Mucosa of rectum (tissue), 2 donors: ENCODE measurements at regions not wholly inside any gene's neighbourhood (a gene's known extent, or its start where the extent isn't known, plus 50 kb on each side); places are given as distances from the start of the nearest gene placed in this dataset.
A peak's percentile ranks its signal among the peaks of the same experiment; 100 is the strongest.

ENCODE experiments used
- H3K27ac ChIP-seq, 2 donors: one replicate each; pipeline ENCODE4 v1.7.0; 2013; ENCODE audit warnings: inconsistent platforms in 2 of 2, low read depth in 2 of 2, low read length in 2 of 2
- H3K27me3 ChIP-seq, 2 donors: one replicate each; pipeline ENCODE4 v1.7.0; 2013; ENCODE audit warnings: low read length in 2 of 2; ENCODE audit not compliant: control insufficient read depth in 2 of 2, insufficient read depth in 2 of 2
- H3K36me3 ChIP-seq, 2 donors: one replicate each; pipeline ENCODE4 v1.7.0; 2013; ENCODE audit warnings: low read length in 2 of 2; ENCODE audit not compliant: control insufficient read depth in 2 of 2, insufficient read depth in 2 of 2
- H3K4me1 ChIP-seq, 2 donors: one replicate each; pipeline ENCODE4 v1.7.0; 2013; ENCODE audit warnings: low read length in 2 of 2, mild to moderate bottlenecking in 1 of 2; ENCODE audit not compliant: control insufficient read depth in 2 of 2, insufficient read depth in 2 of 2
- H3K4me3 ChIP-seq, 2 donors: one replicate each; pipeline ENCODE4 v1.7.0; 2013; ENCODE audit warnings: low read length in 2 of 2
- H3K9ac ChIP-seq, 2 donors: one replicate each; pipeline ENCODE4 v1.7.0; 2013; ENCODE audit warnings: low read length in 2 of 2, low read depth in 1 of 2, mild to moderate bottlenecking in 1 of 2
- H3K9me3 ChIP-seq, 2 donors: one replicate each; pipeline ENCODE4 v1.7.0; 2013; ENCODE audit warnings: low read length in 2 of 2; ENCODE audit not compliant: control insufficient read depth in 2 of 2
- donor health status: healthy.
- donor health status: Normal muscosa, but diverticular disease.

- Histone ChIP-seq H3K4me3 (no peak overlapping the region), H3K27ac (peak overlapping the region in 1 of 2 donors; percentile 34), H3K4me1 (peaks cover 0 to 3% of the 10 kb centered on the region in 2 donors), H3K27me3 (no peaks in the 10 kb centered on the region), H3K9me3 (no peaks in the 10 kb centered on the region), H3K36me3 (no peaks in the 10 kb centered on the region), H3K9ac (no peak overlapping the region)
Observed at GRCh38 chr3:41102053-41102556, 97.2 kb upstream of the CTNNB1 start.

- Histone ChIP-seq H3K9ac (no peak overlapping the region), H3K4me3 (no peak overlapping the region), H3K4me1 (peaks cover 0 to 3% of the 10 kb centered on the region in 2 donors), H3K27ac (no peak overlapping the region), H3K36me3 (no peaks in the 10 kb centered on the region), H3K27me3 (no peaks in the 10 kb centered on the region), H3K9me3 (no peaks in the 10 kb centered on the region)
Observed at GRCh38 chr3:41102750-41103149, 96.6 kb upstream of the CTNNB1 start.

DNA sequence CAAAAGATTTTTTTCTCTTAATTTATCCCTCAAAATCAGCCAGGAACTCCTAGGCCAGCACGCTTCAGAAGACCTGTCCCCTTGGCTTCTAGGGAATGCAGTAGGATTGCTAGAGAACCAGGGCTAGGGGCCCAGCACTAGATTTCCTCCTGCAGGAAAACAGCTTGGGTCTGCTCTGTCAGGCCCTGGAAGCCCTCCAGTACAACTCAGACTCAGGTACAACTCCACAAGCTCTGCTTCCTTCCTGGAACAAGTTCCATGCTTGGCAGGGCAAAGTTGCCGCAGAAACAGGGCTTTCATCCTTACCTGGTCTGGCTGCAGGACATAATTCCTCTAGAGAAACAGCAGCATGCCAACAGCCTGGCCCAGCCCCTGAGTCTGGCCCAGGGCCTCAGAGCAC, 96.1 kb upstream of the CTNNB1 start:
- Histone ChIP-seq H3K9ac (no peak overlapping the region), H3K27ac (no peak overlapping the region), H3K4me3 (no peak overlapping the region), H3K4me1 (peaks cover 0 to 3% of the 10 kb centered on the region in 2 donors), H3K27me3 (no peaks in the 10 kb centered on the region), H3K36me3 (no peaks in the 10 kb centered on the region), H3K9me3 (no peaks in the 10 kb centered on the region)

- H3K4me3 ChIP-seq = no peak overlapping the region
- H3K27ac ChIP-seq = no peak overlapping the region
- no peaks in the 10 kb centered on the region for H3K27me3 ChIP-seq
- H3K4me1 ChIP-seq = peaks cover 0 to 3% of the 10 kb centered on the region in 2 donors
- no peak overlapping the region for H3K9ac ChIP-seq
- H3K36me3 ChIP-seq = no peaks in the 10 kb centered on the region
- H3K9me3 ChIP-seq = no peaks in the 10 kb centered on the region
Observed at GRCh38 chr3:41104147-41104546, 95.2 kb upstream of the CTNNB1 start.

DNA sequence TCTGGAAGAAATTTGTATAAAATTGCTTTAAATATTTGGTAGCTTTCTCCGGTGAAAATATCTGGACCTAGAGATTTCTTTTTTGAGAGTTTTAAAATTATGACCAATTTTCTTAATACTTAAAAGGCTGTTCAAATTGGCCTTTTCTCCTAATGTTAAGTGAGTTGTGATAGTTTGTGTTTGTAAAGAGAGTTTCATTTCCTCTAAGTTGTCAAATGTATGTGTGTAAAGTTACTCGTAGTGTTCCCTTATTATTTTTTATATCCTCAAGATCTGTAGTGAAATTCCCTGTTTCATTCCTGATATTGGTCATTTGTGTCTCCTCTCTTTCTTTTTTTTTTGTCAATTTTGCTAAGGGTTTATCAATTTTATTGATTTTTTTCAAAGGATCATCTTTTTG, 92.6 kb upstream of the CTNNB1 start:
- Histone ChIP-seq H3K9ac (no peak overlapping the region), H3K27me3 (no peaks in the 10 kb centered on the region), H3K9me3 (no peaks in the 10 kb centered on the region), H3K36me3 (no peaks in the 10 kb centered on the region), H3K4me1 (no peaks in the 10 kb centered on the region), H3K27ac (no peak overlapping the region), H3K4me3 (no peak overlapping the region)

- H3K4me3 ChIP-seq = no peak overlapping the region
- no peaks in the 10 kb centered on the region for H3K4me1 ChIP-seq
- H3K36me3 ChIP-seq = no peaks in the 10 kb centered on the region
- no peaks in the 10 kb centered on the region for H3K27me3 ChIP-seq
- no peaks in the 10 kb centered on the region for H3K9me3 ChIP-seq
- H3K27ac ChIP-seq = no peak overlapping the region
- no peak overlapping the region for H3K9ac ChIP-seq
Observed at GRCh38 chr3:41111011-41111410, 88.3 kb upstream of the CTNNB1 start.

- H3K9ac ChIP-seq = no peak overlapping the region
- H3K4me3 ChIP-seq = no peak overlapping the region
- H3K9me3 ChIP-seq = no peaks in the 10 kb centered on the region
- H3K27ac ChIP-seq = no peak overlapping the region
- H3K36me3 ChIP-seq = no peaks in the 10 kb centered on the region
- H3K27me3 ChIP-seq = no peaks in the 10 kb centered on the region
- H3K4me1 ChIP-seq = peaks cover 4 to 6% of the 10 kb centered on the region in 2 donors
Observed at GRCh38 chr3:41112466-41112865, 86.8 kb upstream of the CTNNB1 start.

GRCh38 chr3:41115069-41115468, 84.2 kb upstream of the CTNNB1 start:
- no peaks in the 10 kb centered on the region for H3K36me3 ChIP-seq
- H3K4me3 ChIP-seq = no peak overlapping the region
- H3K27me3 ChIP-seq = no peaks in the 10 kb centered on the region
- H3K9me3 ChIP-seq = no peaks in the 10 kb centered on the region
- H3K27ac ChIP-seq = no peak overlapping the region
- H3K9ac ChIP-seq = no peak overlapping the region
- peaks cover 14 to 24% of the 10 kb centered on the region in 2 donors for H3K4me1 ChIP-seq

- no peak overlapping the region for H3K9ac ChIP-seq
- H3K27ac ChIP-seq = peak overlapping the region; percentile 50 to 57
- H3K4me1 ChIP-seq = peaks cover 14 to 24% of the 10 kb centered on the region in 2 donors
- no peaks in the 10 kb centered on the region for H3K36me3 ChIP-seq
- H3K27me3 ChIP-seq = no peaks in the 10 kb centered on the region
- H3K9me3 ChIP-seq = no peaks in the 10 kb centered on the region
- H3K4me3 ChIP-seq = no peak overlapping the region
Observed at GRCh38 chr3:41116851-41117250, 82.5 kb upstream of the CTNNB1 start.

DNA sequence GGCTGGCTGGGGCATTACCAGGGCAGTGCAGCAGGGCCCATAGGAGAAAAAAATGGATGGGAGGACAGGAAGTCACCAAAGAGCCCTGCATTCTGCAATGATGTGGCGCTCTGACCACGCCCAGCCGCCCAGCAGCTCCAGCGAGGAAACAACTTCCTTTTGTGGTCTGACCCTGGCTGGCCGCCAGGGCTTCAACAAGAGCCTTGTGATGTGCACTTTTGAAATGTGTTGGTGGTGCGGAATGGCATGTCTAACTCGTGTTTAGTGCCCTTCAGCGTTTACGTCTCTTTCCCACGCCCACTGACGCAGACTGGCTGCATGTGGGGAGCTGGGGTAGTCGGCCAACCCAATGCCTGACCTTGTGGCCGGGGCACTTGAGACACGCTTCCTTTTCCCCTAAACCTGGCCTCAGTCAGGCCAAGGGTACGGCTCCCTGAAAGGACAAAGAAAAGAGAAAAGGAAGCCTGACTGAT, 81.9 kb upstream of the CTNNB1 start:
- Histone ChIP-seq H3K27ac (peak overlapping the region; percentile 58 to 68), H3K4me3 (peak overlapping the region; percentile 17 to 44)

More for the DNA sequence above, 81.9 kb upstream of the CTNNB1 start:
- Histone ChIP-seq H3K9me3 (no peaks in the 10 kb centered on the region), H3K9ac (peak overlapping the region in 1 of 2 donors; percentile 42), H3K4me1 (peaks cover 14 to 24% of the 10 kb centered on the region in 2 donors), H3K27me3 (no peaks in the 10 kb centered on the region), H3K36me3 (no peaks in the 10 kb centered on the region)
